ENCODE measurements at regions not wholly inside any gene's neighbourhood (a gene's known extent, or its start where the extent isn't known, plus 50 kb on each side); places are given as distances from the start of the nearest gene placed in this dataset.
"Not testable (repeated sequence)": the region's sequence is repeated elsewhere in the genome, so short reads cannot be mapped to it uniquely, and the experiment has no call there.

DNA sequence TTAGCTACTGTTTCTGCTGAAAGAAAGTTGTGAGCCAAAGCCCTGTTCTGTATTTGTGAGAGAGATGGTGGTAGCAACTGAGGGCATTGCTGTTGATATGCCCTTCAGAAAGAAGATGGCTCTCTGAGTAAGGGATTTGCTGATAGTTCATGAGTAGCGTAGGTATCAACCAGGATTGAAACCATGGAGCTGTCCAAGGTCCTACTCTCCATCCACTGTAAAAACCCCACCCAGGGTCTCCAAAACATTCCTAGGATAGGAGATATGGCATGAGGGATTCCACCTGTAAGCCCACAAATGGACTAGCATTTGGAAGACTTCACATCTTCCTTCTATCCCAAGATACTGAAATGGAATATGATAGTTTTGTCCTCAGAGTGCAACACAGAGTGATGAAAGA is 277.1 kb upstream of the PRKX start:
- H3K9me3 Mint-ChIP-seq = peaks cover 6% of the 10 kb centered on the region
- no peak overlapping the region for H3K27ac Mint-ChIP-seq
- H3K4me1 Mint-ChIP-seq (ENCODE audit: low read depth) = no peaks in the 10 kb centered on the region

DNA sequence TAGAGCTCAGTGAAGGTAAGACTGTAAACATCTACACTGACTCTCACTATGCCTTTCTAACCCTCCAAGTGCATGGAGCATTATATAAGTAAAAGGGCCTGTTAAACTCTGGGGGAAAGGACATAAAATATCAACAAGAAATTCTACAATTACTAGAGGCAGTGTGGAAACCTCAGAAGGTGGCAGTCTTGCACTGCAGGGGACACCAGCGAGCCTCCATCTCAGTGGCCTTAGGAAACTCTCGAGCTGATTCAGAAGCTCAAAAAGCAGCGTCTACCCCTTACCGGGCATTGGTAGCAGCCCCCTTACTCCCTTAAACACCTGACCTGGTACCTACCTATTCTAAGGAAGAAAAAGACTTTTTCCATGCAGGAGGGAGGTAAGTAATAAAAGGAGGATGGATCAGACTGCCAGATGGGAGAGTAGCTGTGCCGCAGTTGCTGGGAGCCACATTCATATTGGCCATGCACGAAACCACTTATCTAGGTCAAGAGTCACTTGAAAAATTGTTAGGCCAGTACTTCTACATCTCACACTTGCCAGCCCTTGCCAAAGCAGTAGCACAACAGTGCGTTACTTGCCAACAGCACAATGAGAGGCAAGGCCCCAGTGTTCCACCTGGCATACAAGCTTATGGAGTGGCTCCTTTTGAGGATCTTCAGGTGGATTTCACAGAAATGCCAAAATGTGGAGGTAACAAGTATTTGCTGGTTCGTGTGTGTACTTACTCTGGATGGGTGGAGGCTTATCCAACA is 258.8 kb upstream of the PRKX start:
- H3K27ac Mint-ChIP-seq; H3K9me3 Mint-ChIP-seq; DNase-seq (ENCODE audit: low spot score); H3K36me3 Mint-ChIP-seq (ENCODE audit: low read depth); H3K4me1 Mint-ChIP-seq (ENCODE audit: low read depth); H3K4me3 Mint-ChIP-seq; H3K27me3 Mint-ChIP-seq (ENCODE audit: low read depth): not testable (repeated sequence)

More for the DNA sequence above, 277.1 kb upstream of the PRKX start:
- no peak for DNase-seq (ENCODE audit: low spot score)
- Mint-ChIP-seq H3K27me3 (ENCODE audit: low read depth) (no peaks in the 10 kb centered on the region), H3K4me3 (no peak overlapping the region), H3K36me3 (ENCODE audit: low read depth) (no peaks in the 10 kb centered on the region)

DNA sequence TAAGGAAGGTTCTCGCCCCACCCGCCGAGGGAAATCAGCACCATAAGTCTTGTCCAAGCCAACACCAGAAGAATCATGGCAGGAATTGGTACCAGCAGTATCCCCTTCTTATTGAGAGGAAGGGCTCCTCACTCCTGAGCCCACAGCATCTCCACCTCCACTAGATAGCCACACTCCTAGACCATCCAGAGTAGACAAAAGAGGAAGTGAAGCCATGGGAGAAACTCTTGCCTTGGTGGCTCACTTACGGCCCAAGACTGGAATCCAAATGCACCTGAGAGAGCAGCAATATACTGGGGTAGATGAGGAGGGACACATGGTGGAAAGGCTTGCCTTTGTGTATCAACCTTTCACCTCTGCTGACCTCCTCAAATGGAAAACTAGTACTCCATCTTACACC is 255.3 kb upstream of the PRKX start:
- no peak for DNase-seq (ENCODE audit: low spot score)
- no peaks in the 10 kb centered on the region for H3K9me3 Mint-ChIP-seq
- H3K27me3 Mint-ChIP-seq (ENCODE audit: low read depth) = no peaks in the 10 kb centered on the region
- H3K4me3 Mint-ChIP-seq = no peak overlapping the region
- H3K27ac Mint-ChIP-seq = no peak overlapping the region
- no peaks in the 10 kb centered on the region for H3K36me3 Mint-ChIP-seq (ENCODE audit: low read depth)
- no peaks in the 10 kb centered on the region for H3K4me1 Mint-ChIP-seq (ENCODE audit: low read depth)

DNA sequence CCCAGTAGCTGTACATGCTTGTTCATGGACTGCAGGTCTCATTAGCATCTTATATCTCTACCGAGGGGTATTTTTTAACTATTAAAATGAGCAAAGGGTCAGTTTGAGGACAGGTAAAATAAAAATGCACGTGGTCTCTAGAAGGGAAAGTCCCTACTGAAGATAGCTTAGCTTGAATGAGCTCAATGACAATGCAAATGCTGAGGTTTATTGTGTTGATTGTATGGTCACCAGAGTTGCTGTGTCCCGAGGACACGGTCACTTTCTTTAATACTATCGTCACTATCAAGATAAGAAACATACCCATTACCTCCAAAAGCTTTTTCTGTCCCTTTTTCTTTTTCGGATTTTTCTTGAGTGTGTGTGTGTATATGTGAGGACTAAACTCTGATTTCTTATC is 250.5 kb upstream of the PRKX start:
- H3K27me3 Mint-ChIP-seq (ENCODE audit: low read depth) = peaks cover 5% of the 10 kb centered on the region
- no peak overlapping the region for H3K4me3 Mint-ChIP-seq
- no peaks in the 10 kb centered on the region for H3K36me3 Mint-ChIP-seq (ENCODE audit: low read depth)

DNA sequence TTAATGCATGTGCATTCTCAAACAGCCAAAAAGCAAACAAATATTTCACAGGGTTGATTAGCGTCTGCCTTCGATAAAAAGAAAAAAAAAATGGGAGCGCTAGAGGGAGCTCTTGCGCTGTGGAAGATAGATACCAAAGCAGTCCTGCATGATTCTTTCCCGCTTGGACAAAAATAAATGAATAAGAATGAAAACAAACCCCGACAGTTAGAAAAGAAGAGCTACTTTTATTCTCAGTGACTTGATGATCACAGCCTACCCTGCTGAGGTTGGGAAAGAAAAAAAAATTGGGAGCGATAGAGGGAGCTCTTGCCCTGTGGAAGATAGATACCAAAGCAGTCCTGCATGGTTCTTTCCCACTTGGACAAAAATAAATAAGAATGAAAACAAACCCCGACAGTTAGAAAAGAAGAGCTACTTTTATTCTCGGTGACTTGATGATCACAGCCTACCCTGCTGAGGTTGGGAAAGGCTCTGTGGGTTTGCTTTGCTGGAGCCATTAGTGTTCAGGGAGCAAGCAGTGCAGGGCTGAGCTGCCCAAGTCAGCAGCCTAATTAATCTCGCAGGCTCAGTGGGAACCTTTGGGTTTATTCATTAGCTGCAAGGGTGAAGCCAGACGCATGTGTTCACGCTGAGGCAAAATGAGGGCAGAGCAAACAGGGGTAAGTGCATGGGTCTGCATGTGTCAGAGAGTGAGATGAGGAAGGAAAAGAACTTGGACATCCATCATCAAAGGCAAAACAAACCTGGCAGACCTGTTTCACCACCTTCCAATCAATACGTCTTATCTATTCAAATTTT is 249.3 kb upstream of the PRKX start:
- Mint-ChIP-seq H3K4me1 (ENCODE audit: low read depth) (peaks cover 2% of the 10 kb centered on the region), H3K9me3 (no peaks in the 10 kb centered on the region), H3K36me3 (ENCODE audit: low read depth) (no peaks in the 10 kb centered on the region), H3K27me3 (ENCODE audit: low read depth) (peaks cover 5% of the 10 kb centered on the region), H3K4me3 (no peak overlapping the region), H3K27ac (no peak overlapping the region)
- DNase-seq (ENCODE audit: low spot score) = no peak

More for the DNA sequence above, 250.5 kb upstream of the PRKX start:
- Mint-ChIP-seq H3K9me3 (no peaks in the 10 kb centered on the region), H3K27ac (no peak overlapping the region), H3K4me1 (ENCODE audit: low read depth) (peaks cover 2% of the 10 kb centered on the region)
- DNase-seq (ENCODE audit: low spot score) = no peak

DNA sequence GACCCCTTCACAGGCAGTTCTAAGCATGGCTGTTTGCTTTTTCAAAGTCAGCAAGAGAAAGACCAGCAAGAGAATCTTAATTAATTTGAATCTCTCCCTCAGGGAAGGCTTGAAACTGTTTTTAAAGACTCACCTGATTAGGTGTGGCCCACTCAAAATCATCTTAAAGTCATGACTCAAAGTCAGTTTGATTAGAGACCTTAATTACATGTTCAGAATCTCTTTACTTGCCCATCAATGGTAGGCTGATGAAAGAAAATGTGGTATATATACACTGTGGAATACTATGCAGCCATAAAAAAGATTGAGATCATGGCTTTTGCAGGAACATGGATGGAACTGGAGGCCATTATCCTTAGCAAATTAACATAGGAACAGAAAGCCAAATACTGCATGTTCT is 247.5 kb upstream of the PRKX start:
- H3K36me3 Mint-ChIP-seq (ENCODE audit: low read depth) = no peaks in the 10 kb centered on the region
- H3K27me3 Mint-ChIP-seq (ENCODE audit: low read depth) = peaks cover 5% of the 10 kb centered on the region
- H3K27ac Mint-ChIP-seq = no peak overlapping the region
- no peaks in the 10 kb centered on the region for H3K9me3 Mint-ChIP-seq
- H3K4me1 Mint-ChIP-seq (ENCODE audit: low read depth) = peaks cover 2% of the 10 kb centered on the region
- no peak overlapping the region for H3K4me3 Mint-ChIP-seq
- DNase-seq (ENCODE audit: low spot score) = no peak

DNA sequence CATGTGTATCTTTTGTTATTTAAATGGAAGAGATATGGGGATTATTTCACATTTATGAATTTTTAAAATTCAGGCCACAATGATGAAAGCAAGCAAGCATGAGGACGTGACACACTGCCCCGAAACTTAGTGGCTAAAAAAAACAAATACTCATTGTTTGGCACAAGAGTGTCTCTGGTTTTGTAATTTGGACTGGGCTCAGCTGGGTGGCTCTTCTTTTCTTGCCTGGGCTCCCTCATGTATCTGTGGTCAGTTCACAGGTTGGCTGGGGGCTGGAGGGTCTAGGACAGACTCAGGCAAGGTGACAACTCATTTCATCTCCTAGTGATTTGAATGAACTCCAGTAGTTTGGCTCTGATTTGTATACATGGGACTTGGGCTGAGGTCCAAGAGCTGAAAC is 238.4 kb upstream of the PRKX start:
- H3K9me3 Mint-ChIP-seq = no peaks in the 10 kb centered on the region
- no peak overlapping the region for H3K27ac Mint-ChIP-seq
- H3K4me3 Mint-ChIP-seq = no peak overlapping the region
- DNase-seq (ENCODE audit: low spot score) = no peak
- no peaks in the 10 kb centered on the region for H3K27me3 Mint-ChIP-seq (ENCODE audit: low read depth)
- H3K36me3 Mint-ChIP-seq (ENCODE audit: low read depth) = no peaks in the 10 kb centered on the region
- no peaks in the 10 kb centered on the region for H3K4me1 Mint-ChIP-seq (ENCODE audit: low read depth)

DNA sequence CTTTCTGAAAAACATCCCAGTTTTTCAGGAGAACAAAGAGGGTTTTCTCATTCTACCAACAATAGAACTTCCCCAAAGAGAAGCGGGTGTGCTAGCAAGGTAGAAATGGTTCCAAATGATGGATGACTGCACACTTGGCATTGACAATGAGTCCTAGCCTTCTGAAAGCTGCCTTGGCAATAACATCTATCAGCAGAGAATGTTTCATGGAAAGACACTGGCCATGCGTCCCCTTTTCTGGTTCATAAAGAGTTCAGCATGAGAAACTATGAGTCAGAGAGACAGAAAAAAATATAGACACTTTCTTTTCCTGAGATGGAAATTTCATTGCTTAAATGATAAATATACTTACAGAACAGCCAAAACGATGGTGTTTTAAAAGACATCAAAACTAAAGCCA is 236.9 kb upstream of the PRKX start:
- Mint-ChIP-seq H3K36me3 (ENCODE audit: low read depth) (no peaks in the 10 kb centered on the region), H3K4me3 (no peak overlapping the region), H3K27me3 (ENCODE audit: low read depth) (no peaks in the 10 kb centered on the region), H3K9me3 (no peaks in the 10 kb centered on the region), H3K4me1 (ENCODE audit: low read depth) (no peaks in the 10 kb centered on the region), H3K27ac (no peak overlapping the region)
- no peak for DNase-seq (ENCODE audit: low spot score)

DNA sequence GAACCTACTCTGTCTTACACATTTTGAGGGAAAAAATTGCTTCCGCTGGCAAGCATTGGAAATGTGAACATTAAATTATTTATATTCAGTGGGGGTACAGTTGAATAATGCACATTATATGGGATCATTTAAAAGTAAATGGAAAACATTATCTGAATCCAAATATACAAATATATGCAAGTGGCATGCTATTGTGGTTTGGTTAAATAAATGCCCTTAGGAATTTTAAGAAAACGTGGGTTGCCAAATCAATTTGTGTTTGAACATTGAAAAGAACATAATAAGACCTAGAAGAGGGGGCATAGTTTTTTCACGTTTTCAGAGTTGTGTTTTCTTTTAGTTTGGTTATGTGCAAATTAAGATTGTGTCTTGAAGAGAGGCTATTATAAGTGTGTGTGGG is 230.5 kb upstream of the PRKX start:
- DNase-seq (ENCODE audit: low spot score) = no peak
- Mint-ChIP-seq H3K4me1 (ENCODE audit: low read depth) (no peaks in the 10 kb centered on the region), H3K27ac (no peak overlapping the region), H3K4me3 (no peak overlapping the region), H3K36me3 (ENCODE audit: low read depth) (no peaks in the 10 kb centered on the region), H3K27me3 (ENCODE audit: low read depth) (peaks cover 3% of the 10 kb centered on the region), H3K9me3 (no peaks in the 10 kb centered on the region)

DNA sequence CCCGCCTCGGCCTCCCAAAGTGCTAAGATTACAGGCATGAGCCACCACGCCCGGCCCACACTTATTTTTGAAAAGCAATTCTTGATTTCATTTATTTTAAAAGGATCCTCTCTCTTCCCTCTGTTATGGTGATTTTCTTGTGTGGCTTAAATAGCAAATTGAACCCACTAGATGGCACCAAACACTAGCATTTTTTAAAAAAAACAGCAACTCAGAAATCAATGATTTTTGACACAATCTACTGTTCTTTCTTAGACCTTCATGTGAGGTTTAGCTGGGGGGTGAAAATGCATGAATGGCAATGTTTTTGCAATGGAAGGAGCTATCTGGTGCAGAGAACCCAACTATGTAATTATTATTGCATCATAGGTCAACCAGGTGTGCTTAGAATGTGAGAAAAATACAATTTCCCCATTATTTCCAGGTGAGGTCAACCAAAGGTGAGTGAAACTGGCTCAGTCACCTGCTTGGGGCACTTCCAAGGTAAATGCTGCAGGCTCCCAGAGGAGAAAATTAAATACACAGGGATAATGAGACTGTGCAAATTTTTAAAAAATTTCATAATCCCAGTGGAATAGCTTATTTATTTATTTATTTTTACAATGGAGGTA is 226.7 kb upstream of the PRKX start:
- Mint-ChIP-seq H3K4me3 (no peak overlapping the region), H3K27me3 (ENCODE audit: low read depth) (peaks cover 3% of the 10 kb centered on the region), H3K27ac (no peak overlapping the region), H3K4me1 (ENCODE audit: low read depth) (no peaks in the 10 kb centered on the region), H3K36me3 (ENCODE audit: low read depth) (no peaks in the 10 kb centered on the region), H3K9me3 (no peaks in the 10 kb centered on the region)
- no peak for DNase-seq (ENCODE audit: low spot score)

DNA sequence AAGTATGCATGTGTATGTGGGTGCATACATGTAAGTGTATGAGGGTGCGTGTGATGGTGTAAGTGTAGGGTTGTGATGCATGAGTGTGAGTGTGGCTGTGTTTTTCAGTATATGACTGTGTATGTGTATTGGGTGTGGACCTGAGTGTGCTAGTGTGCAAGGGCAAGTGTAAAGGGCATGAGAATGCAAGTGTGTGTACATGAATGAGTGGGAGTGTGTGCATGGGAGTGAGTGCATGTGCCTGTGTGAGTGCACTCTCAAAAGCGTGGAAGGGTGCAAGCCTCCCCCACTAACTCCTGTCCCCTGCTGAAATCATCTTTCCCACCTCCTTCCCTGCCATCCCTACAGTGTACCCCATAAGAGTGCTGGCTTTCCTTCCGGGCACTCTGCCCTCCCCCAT is 225.1 kb upstream of the PRKX start:
- Mint-ChIP-seq H3K4me3 (no peak overlapping the region), H3K9me3 (no peaks in the 10 kb centered on the region), H3K27me3 (ENCODE audit: low read depth) (peaks cover 3% of the 10 kb centered on the region), H3K36me3 (ENCODE audit: low read depth) (no peaks in the 10 kb centered on the region), H3K4me1 (ENCODE audit: low read depth) (no peaks in the 10 kb centered on the region), H3K27ac (no peak overlapping the region)
- DNase-seq (ENCODE audit: low spot score) = no peak

DNA sequence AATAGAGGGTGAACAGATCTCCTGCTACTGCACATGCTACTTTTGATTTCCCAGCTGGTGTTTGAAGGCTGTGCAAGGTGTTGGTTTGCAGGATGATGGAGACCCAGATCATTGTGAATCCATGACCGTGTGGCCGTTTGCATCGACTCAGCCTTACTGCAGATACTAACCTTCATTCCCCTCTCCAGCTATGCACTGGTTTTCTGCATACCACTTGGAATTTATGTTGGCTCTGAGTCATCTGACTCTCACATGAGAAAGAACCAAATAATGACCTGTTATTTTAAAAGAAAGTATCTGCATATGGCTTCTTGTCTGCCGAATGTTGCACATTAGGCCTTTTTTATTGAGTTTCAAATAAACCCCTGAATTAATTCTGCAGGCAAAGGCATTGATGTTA is 221.7 kb upstream of the PRKX start:
- H3K36me3 Mint-ChIP-seq (ENCODE audit: low read depth); H3K4me3 Mint-ChIP-seq; H3K27me3 Mint-ChIP-seq (ENCODE audit: low read depth); H3K27ac Mint-ChIP-seq; DNase-seq (ENCODE audit: low spot score); H3K4me1 Mint-ChIP-seq (ENCODE audit: low read depth); H3K9me3 Mint-ChIP-seq: not testable (repeated sequence)

DNA sequence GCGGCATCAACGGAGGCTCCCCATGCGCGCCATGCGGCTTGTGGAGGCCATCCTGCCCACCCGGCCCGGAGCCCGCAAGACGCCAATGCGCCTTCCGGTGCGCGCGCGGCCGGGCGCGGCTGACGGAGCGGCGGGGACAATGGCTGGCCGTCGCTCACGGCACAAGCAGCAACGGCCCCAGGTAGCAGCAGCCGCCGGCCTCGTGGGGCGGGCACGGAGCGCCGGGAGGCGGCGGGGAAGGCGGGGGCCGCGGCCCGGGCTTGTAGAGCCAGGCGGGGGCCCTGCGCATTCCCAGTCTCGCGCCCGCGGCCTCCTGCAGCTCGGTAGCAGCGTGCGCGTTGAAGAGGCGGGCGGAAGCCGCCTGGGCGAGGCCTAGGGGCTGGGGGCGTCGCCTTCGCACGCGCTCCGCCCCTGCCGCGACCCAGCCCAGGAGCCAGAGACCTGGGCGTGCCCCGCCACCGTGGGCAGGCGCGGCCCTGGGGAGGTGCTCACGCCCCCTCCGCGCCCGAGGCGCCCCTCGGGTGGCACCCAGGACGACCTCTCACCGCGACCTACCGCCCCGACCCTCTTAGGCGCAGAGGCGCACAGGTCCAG is 207.1 kb upstream of the PRKX start:
- H3K4me3 Mint-ChIP-seq; H3K9me3 Mint-ChIP-seq; DNase-seq (ENCODE audit: low spot score); H3K27ac Mint-ChIP-seq; H3K36me3 Mint-ChIP-seq (ENCODE audit: low read depth); H3K27me3 Mint-ChIP-seq (ENCODE audit: low read depth); H3K4me1 Mint-ChIP-seq (ENCODE audit: low read depth): not testable (repeated sequence)
